Activated CD8-positive, alpha-beta memory T cell treated with anti-CD3 and anti-CD28 coated beads for 48 hours (primary cell): ENCODE measurements at regions not wholly inside any gene's neighbourhood (a gene's known extent, or its start where the extent isn't known, plus 50 kb on each side); places are given as distances from the start of the nearest gene placed in this dataset.

Source experiments
- DNase-seq, 3 experiments: peaks; one replicate each; pipeline ENCODE4 v3.0.0-alpha.2; 2020; ENCODE audit warnings: low read depth in 2 of 3, low spot score in 2 of 3

- no peak for DNase-seq
These were observed 284.4 kb upstream of the CDH4 start for GRCh38 chr20:60967431-60968316.

GRCh38 chr20:60968853-60969720 is 283.0 kb upstream of the CDH4 start:
- no peak for DNase-seq

GRCh38 chr20:60970601-60971000 is 281.5 kb upstream of the CDH4 start:
- DNase-seq: no peak

- DNase-seq: no peak
These were observed 278.0 kb upstream of the CDH4 start for GRCh38 chr20:60974022-60974421.

GRCh38 chr20:60974441-60974945 is 277.6 kb upstream of the CDH4 start:
- DNase-seq: no peak

GRCh38 chr20:60976139-60976538 is 275.9 kb upstream of the CDH4 start:
- no peak for DNase-seq

- no peak for DNase-seq
These were observed 275.1 kb upstream of the CDH4 start for GRCh38 chr20:60976913-60977312.

GRCh38 chr20:60977901-60978300 is 274.2 kb upstream of the CDH4 start:
- DNase-seq: no peak

GRCh38 chr20:60984666-60985065 is 267.4 kb upstream of the CDH4 start:
- no peak for DNase-seq

GRCh38 chr20:60986506-60987156 is 265.4 kb upstream of the CDH4 start:
- DNase-seq: no peak

- no peak for DNase-seq
These were observed 262.0 kb upstream of the CDH4 start for GRCh38 chr20:60990061-60990460.

- DNase-seq: no peak
These were observed 261.4 kb upstream of the CDH4 start for GRCh38 chr20:60990643-60991042.

GRCh38 chr20:60993433-60994044 is 258.5 kb upstream of the CDH4 start:
- DNase-seq: no peak

- no peak for DNase-seq
These were observed 252.8 kb upstream of the CDH4 start for GRCh38 chr20:60999250-60999649.

GRCh38 chr20:61002090-61002489 is 250.0 kb upstream of the CDH4 start:
- DNase-seq: no peak

GRCh38 chr20:61014491-61014890 is 237.6 kb upstream of the CDH4 start:
- no peak for DNase-seq

- no peak for DNase-seq
These were observed 236.5 kb upstream of the CDH4 start for GRCh38 chr20:61015602-61016001.

GRCh38 chr20:61019322-61019721 is 232.7 kb upstream of the CDH4 start:
- no peak for DNase-seq

- no peak for DNase-seq
These were observed 228.4 kb upstream of the CDH4 start for GRCh38 chr20:61023612-61024011.

- no peak for DNase-seq
These were observed 227.7 kb upstream of the CDH4 start for GRCh38 chr20:61024390-61024789.

- no peak for DNase-seq
These were observed 226.5 kb upstream of the CDH4 start for GRCh38 chr20:61025536-61025935.
